HG03139 (cell line): ENCODE measurements at regions not wholly inside any gene's neighbourhood (a gene's known extent, or its start where the extent isn't known, plus 50 kb on each side); places are given as distances from the start of the nearest gene placed in this dataset.

ENCODE experiments used
- ATAC-seq: cut with Tn5 transposase; IDR thresholded peaks from one replicate; pipeline ENCODE4 v1.9.1; 2021; ENCODE audit not compliant: unreplicated experiment

- ATAC-seq = no peak
Measured at GRCh38 chr22:47713941-47714340, 951.5 kb downstream of the TBC1D22A start.

- ATAC-seq = no peak
Measured at GRCh38 chr22:47710135-47710534, 947.7 kb downstream of the TBC1D22A start.

- ATAC-seq = no peak
Measured at GRCh38 chr22:47705350-47705749, 942.9 kb downstream of the TBC1D22A start.

- ATAC-seq = no peak
Measured at GRCh38 chr22:47698906-47699305, 936.5 kb downstream of the TBC1D22A start.

- ATAC-seq = no peak
Measured at GRCh38 chr22:47697861-47698260, 935.4 kb downstream of the TBC1D22A start.

- ATAC-seq = no peak
Measured at GRCh38 chr22:47696776-47697175, 934.3 kb downstream of the TBC1D22A start.

- ATAC-seq = no peak
Measured at GRCh38 chr22:47695176-47695575, 932.7 kb downstream of the TBC1D22A start.

GRCh38 chr22:47694536-47695130 is 932.2 kb downstream of the TBC1D22A start:
- no peak for ATAC-seq

- no peak for ATAC-seq
Measured at GRCh38 chr22:47693606-47694005, 931.2 kb downstream of the TBC1D22A start.

- no peak for ATAC-seq
Measured at GRCh38 chr22:47692811-47693210, 930.4 kb downstream of the TBC1D22A start.

- ATAC-seq = no peak
Measured at GRCh38 chr22:47691152-47691895, 928.9 kb downstream of the TBC1D22A start.

- no peak for ATAC-seq
Measured at GRCh38 chr22:47690586-47690985, 928.1 kb downstream of the TBC1D22A start.

GRCh38 chr22:47690166-47690565 is 927.7 kb downstream of the TBC1D22A start:
- no peak for ATAC-seq

GRCh38 chr22:47687776-47688175 is 925.3 kb downstream of the TBC1D22A start:
- ATAC-seq = no peak

- no peak for ATAC-seq
Measured at GRCh38 chr22:47687346-47687655, 924.9 kb downstream of the TBC1D22A start.

- no peak for ATAC-seq
Measured at GRCh38 chr22:47686594-47687345, 924.3 kb downstream of the TBC1D22A start.

GRCh38 chr22:47681411-47682165 is 919.1 kb downstream of the TBC1D22A start:
- ATAC-seq = no peak

GRCh38 chr22:47678636-47679287 is 916.3 kb downstream of the TBC1D22A start:
- no peak for ATAC-seq

- no peak for ATAC-seq
Measured at GRCh38 chr22:47678048-47678447, 915.6 kb downstream of the TBC1D22A start.

GRCh38 chr22:47676685-47677084 is 914.2 kb downstream of the TBC1D22A start:
- ATAC-seq = no peak

GRCh38 chr22:47674600-47674999 is 912.1 kb downstream of the TBC1D22A start:
- no peak for ATAC-seq
